A673 (cell line): ENCODE measurements at regions not wholly inside any gene's neighbourhood (a gene's known extent, or its start where the extent isn't known, plus 50 kb on each side); places are given as distances from the start of the nearest gene placed in this dataset.
A peak's percentile ranks its signal among the peaks of the same experiment; 100 is the strongest.

Experiments
- BruUV-seq: library from RNA; stranded (reverse); fragments of 400-500 nt; replicated peaks from 2 replicates; lab custom pipeline; 2021; lab: Mats Ljungman, UMichigan
- CTCF ChIA-PET: fragments of 300-600 bp; sonication (Branson Sonifier 250); formaldehyde crosslinking; loops from one replicate; lab custom pipeline; 2022; ENCODE audit warnings: antibody characterized with exemption; lab: Charles Lee
- POLR2A ChIA-PET: fragments of 300-600 bp; sonication (Branson Sonifier 250); formaldehyde crosslinking; loops from one replicate; lab custom pipeline; 2022; ENCODE audit warnings: antibody characterized with exemption; ENCODE audit not compliant: low non-redundant PET; lab: Charles Lee
- DNase-seq: peaks from one replicate; pipeline ENCODE4 v3.0.0-alpha.2; 2015; ENCODE audit warnings: low spot score
- H3K27ac ChIP-seq: fragments of 200-600 bp; sonication (generic); 2 replicates; pipeline ENCODE4 v1.5.1; 2016; ENCODE audit warnings: mixed run types, low read depth, mild to moderate bottlenecking, mixed read lengths, antibody characterized with exemption, low read length; ENCODE audit not compliant: poor library complexity, severe bottlenecking
- H3K27me3 ChIP-seq: fragments of 200-600 bp; sonication (generic); replicated peaks from 2 replicates; pipeline ENCODE4 v1.6.1; 2017; ENCODE audit warnings: mixed run types, low read depth, mild to moderate bottlenecking, mixed read lengths, antibody characterized with exemption, low read length; ENCODE audit not compliant: insufficient read depth, poor library complexity
- H3K36me3 ChIP-seq: fragments of 200-600 bp; sonication (generic); 2 replicates; pipeline ENCODE4 v1.6.1; 2016; ENCODE audit warnings: mixed run types, mild to moderate bottlenecking, mixed read lengths, antibody characterized with exemption, low read length; ENCODE audit not compliant: insufficient read depth, poor library complexity, severe bottlenecking
- H3K4me1 ChIP-seq: fragments of 200-600 bp; sonication (generic); 2 replicates; pipeline ENCODE4 v1.6.1; 2017; ENCODE audit warnings: mixed run types, mild to moderate bottlenecking, mixed read lengths, antibody characterized with exemption, low read length; ENCODE audit not compliant: insufficient read depth, poor library complexity, severe bottlenecking
- H3K4me3 ChIP-seq: fragments of 200-600 bp; sonication (generic); 2 replicates; pipeline ENCODE4 v1.5.1; 2016; ENCODE audit warnings: low read depth, mixed run types, mild to moderate bottlenecking, mixed read lengths, low read length; ENCODE audit not compliant: poor library complexity, severe bottlenecking
- H3K9me3 ChIP-seq: fragments of 200-600 bp; sonication (generic); 2 replicates; pipeline ENCODE4 v1.6.1; 2016; ENCODE audit warnings: mixed run types, low read depth, mild to moderate bottlenecking, mixed read lengths, antibody characterized with exemption, low read length; ENCODE audit not compliant: poor library complexity, severe bottlenecking
- EZH2 ChIP-seq: fragments of 200-600 bp; sonication (generic); IDR thresholded peaks from 2 replicates; pipeline ENCODE4 v1.6.1; 2017; ENCODE audit warnings: borderline replicate concordance, low read depth, mild to moderate bottlenecking, mixed read lengths, antibody characterized with exemption, low read length; ENCODE audit not compliant: poor library complexity, severe bottlenecking
- intact Hi-C: fragments of 100-400 bp; cut with micrococcal nuclease; formaldehyde crosslinking; loops from one replicate; pipeline ENCODE4 v1.10.0; 2022; ENCODE audit not compliant: unreplicated experiment
- TF ChIP-seq, protein P1 (sequence below): fragments of 300-800, 200-600 bp; sonication (generic); conservative IDR thresholded peaks from 2 replicates; pipeline ENCODE4 v1.5.1; 2017; ENCODE audit warnings: low read depth, mild to moderate bottlenecking, antibody characterized with exemption, low read length, moderate library complexity, mixed read lengths

- Histone ChIP-seq H3K4me1 (no peaks in the 10 kb centered on the region), H3K27me3 (peaks cover 5% of the 10 kb centered on the region), H3K4me3 (no peak overlapping the region), H3K36me3 (no peaks in the 10 kb centered on the region), H3K9me3 (no peaks in the 10 kb centered on the region), H3K27ac (no peak overlapping the region)
- BruUV-seq, result no TSS peak
- ChIA-PET POLR2A (no interaction called here), CTCF (no interaction called here)
- TF ChIP-seq, protein P1, sequence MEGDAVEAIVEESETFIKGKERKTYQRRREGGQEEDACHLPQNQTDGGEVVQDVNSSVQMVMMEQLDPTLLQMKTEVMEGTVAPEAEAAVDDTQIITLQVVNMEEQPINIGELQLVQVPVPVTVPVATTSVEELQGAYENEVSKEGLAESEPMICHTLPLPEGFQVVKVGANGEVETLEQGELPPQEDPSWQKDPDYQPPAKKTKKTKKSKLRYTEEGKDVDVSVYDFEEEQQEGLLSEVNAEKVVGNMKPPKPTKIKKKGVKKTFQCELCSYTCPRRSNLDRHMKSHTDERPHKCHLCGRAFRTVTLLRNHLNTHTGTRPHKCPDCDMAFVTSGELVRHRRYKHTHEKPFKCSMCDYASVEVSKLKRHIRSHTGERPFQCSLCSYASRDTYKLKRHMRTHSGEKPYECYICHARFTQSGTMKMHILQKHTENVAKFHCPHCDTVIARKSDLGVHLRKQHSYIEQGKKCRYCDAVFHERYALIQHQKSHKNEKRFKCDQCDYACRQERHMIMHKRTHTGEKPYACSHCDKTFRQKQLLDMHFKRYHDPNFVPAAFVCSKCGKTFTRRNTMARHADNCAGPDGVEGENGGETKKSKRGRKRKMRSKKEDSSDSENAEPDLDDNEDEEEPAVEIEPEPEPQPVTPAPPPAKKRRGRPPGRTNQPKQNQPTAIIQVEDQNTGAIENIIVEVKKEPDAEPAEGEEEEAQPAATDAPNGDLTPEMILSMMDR, result no peak
- TF ChIP-seq EZH2, result no peak
- intact Hi-C loops, result no loop called here
- DNase-seq, result no peak
Observed at GRCh38 chr5:174354571-174354970, 309.1 kb downstream of the NSG2 start.

DNA sequence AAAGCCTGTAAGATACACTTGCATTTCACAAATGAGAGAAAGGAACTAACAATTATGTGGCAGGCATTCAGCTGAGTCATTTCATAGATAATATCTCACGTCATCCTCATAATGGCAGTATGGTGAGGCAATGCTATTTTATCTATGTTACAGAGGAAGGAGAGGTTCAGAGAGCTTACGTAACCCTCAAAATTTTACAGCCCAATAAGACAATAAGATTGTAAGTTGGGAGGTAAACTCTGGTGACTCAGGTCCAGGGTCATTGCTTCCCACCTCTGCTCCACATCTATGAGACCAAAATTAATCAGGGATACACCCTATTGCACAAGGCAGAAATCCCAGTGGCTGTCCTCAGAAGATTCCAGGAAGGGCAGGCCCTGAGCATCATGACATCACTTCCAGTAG, 309.7 kb downstream of the NSG2 start:
- Histone ChIP-seq H3K36me3 (no peaks in the 10 kb centered on the region), H3K4me3 (no peak overlapping the region), H3K27ac (no peak overlapping the region), H3K4me1 (no peaks in the 10 kb centered on the region), H3K9me3 (no peaks in the 10 kb centered on the region), H3K27me3 (peaks cover 5% of the 10 kb centered on the region)
- no peak for TF ChIP-seq EZH2
- TF ChIP-seq, protein P1, result no peak
- POLR2A ChIA-PET, result no interaction called here
- no TSS peak for BruUV-seq
- DNase-seq, result peak; percentile 12
- CTCF ChIA-PET, result no interaction called here
- intact Hi-C loops, result no loop called here

DNA sequence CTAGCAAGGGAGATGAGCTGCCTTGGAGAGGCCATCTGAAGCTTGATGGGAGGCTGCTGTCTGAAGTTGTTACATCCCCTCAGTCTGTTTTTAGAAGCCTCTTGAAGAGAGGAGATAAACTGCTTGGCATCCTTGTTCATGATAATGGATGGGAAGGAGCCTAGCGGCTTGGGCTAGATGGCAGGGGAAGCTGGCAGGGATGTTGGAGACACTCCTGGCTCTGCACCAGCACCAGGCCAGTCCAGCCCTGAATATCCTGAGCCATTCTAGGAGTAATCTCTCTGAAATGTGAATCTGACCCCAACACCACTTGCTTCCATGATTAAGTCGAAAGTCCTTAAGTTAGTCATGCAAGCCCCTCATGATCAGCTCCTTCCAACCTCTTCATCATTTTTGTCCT, 310.5 kb downstream of the NSG2 start:
- Histone ChIP-seq H3K27me3 (no peaks in the 10 kb centered on the region), H3K4me1 (no peaks in the 10 kb centered on the region), H3K27ac (no peak overlapping the region), H3K36me3 (no peaks in the 10 kb centered on the region), H3K9me3 (no peaks in the 10 kb centered on the region), H3K4me3 (no peak overlapping the region)
- TF ChIP-seq, protein P1, result no peak
- no peak for TF ChIP-seq EZH2
- POLR2A ChIA-PET, result no interaction called here
- no peak for DNase-seq
- intact Hi-C loops, result no loop called here
- BruUV-seq, result no TSS peak
- CTCF ChIA-PET, result no interaction called here
